PC-9 (cell line): ENCODE measurements at regions not wholly inside any gene's neighbourhood (a gene's known extent, or its start where the extent isn't known, plus 50 kb on each side); places are given as distances from the start of the nearest gene placed in this dataset.

Experiments used
- EZH2 ChIP-seq: fragments of 200-600 bp; sonication (generic); IDR thresholded peaks from 2 replicates; pipeline ENCODE4 v1.8.0; 2017; ENCODE audit warnings: antibody characterized with exemption, low read depth
- TF ChIP-seq, protein P1 (sequence below): fragments of 200-600 bp; sonication (generic); conservative IDR thresholded peaks from 2 replicates; pipeline ENCODE4 v1.6.1; 2017; ENCODE audit warnings: mixed run types, antibody characterized with exemption, mild to moderate bottlenecking, moderate library complexity

DNA sequence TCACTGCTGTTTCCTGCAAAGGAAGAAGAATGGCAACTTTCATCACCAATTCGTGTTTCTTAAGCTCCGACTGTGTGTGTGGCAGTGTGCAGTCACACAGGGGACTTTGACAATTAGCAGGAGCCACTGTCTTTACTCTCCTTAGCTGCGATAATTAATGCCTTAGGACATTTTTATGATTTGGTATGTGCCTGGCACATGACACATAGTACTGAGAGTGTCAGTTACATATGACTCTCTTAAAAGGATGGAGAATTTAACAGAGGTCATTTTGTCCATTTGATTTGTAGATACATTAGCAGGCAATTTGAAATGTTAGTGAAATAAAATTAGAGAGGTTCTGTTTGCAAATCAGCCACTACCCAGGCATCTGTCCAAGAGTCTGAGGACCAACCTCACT is 128.9 kb upstream of the VEPH1 start:
- TF ChIP-seq, protein P1, sequence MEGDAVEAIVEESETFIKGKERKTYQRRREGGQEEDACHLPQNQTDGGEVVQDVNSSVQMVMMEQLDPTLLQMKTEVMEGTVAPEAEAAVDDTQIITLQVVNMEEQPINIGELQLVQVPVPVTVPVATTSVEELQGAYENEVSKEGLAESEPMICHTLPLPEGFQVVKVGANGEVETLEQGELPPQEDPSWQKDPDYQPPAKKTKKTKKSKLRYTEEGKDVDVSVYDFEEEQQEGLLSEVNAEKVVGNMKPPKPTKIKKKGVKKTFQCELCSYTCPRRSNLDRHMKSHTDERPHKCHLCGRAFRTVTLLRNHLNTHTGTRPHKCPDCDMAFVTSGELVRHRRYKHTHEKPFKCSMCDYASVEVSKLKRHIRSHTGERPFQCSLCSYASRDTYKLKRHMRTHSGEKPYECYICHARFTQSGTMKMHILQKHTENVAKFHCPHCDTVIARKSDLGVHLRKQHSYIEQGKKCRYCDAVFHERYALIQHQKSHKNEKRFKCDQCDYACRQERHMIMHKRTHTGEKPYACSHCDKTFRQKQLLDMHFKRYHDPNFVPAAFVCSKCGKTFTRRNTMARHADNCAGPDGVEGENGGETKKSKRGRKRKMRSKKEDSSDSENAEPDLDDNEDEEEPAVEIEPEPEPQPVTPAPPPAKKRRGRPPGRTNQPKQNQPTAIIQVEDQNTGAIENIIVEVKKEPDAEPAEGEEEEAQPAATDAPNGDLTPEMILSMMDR: no peak
- no peak for TF ChIP-seq EZH2
